Caco-2 (cell line): ENCODE measurements at regions not wholly inside any gene's neighbourhood (a gene's known extent, or its start where the extent isn't known, plus 50 kb on each side); places are given as distances from the start of the nearest gene placed in this dataset.

ENCODE experiments used
- BruUV-seq: library from RNA; stranded (reverse); fragments of 400-500 nt; replicated peaks from 2 replicates; lab custom pipeline; 2021; lab: Mats Ljungman, UMichigan
- CTCF ChIA-PET: fragments of 300-600 bp; sonication (Branson Sonifier 250); formaldehyde crosslinking; loops from one replicate; lab custom pipeline; 2022; ENCODE audit warnings: antibody characterized with exemption; lab: Charles Lee
- POLR2A ChIA-PET: fragments of 300-600 bp; sonication (Branson Sonifier 250); formaldehyde crosslinking; loops from one replicate; lab custom pipeline; 2022; ENCODE audit warnings: antibody characterized with exemption; lab: Charles Lee
- DNase-seq, 2 experiments: peaks; one replicate each; pipeline versions ENCODE4 v3.0.0 to v3.0.0-alpha.2; 2020 to 2022
- H3K27me3 ChIP-seq: replicated peaks from 2 replicates; pipeline ENCODE4 v1.6.0; 2011; ENCODE audit warnings: low read length; ENCODE audit not compliant: control insufficient read depth, insufficient read depth
- H3K36me3 ChIP-seq: 2 replicates; pipeline ENCODE4 v1.5.1; 2011; ENCODE audit warnings: low read length; ENCODE audit not compliant: control insufficient read depth, insufficient read depth
- H3K4me1 ChIP-seq: fragments of 250-450 bp; sonication (Bioruptor Pico); 2 replicates; pipeline ENCODE4 v1.5.1; 2020; ENCODE audit warnings: mild to moderate bottlenecking
- H3K4me3 ChIP-seq: 2 replicates; pipeline ENCODE4 v1.5.1; 2011; ENCODE audit warnings: low read depth, mild to moderate bottlenecking, control low read depth, low read length
- H3K9me3 ChIP-seq: fragments of 250-450 bp; sonication (Bioruptor Pico); 2 replicates; pipeline ENCODE4 v1.5.1; 2020; ENCODE audit warnings: mild to moderate bottlenecking, moderate library complexity
- H3K27ac Mint-ChIP-seq: one replicate; pipeline ENCODE4 v1.8.0; 2022; ENCODE audit warnings: mixed read lengths; ENCODE audit not compliant: unreplicated experiment
- H3K27me3 Mint-ChIP-seq: one replicate; pipeline ENCODE4 v1.8.0; 2022; ENCODE audit warnings: mixed read lengths; ENCODE audit not compliant: insufficient read depth, unreplicated experiment
- H3K36me3 Mint-ChIP-seq: one replicate; pipeline ENCODE4 v1.8.0; 2022; ENCODE audit warnings: mild to moderate bottlenecking, mixed read lengths; ENCODE audit not compliant: insufficient read depth, unreplicated experiment
- H3K4me1 Mint-ChIP-seq: one replicate; pipeline ENCODE4 v1.8.0; 2022; ENCODE audit warnings: low read depth, mixed read lengths; ENCODE audit not compliant: unreplicated experiment
- H3K4me3 Mint-ChIP-seq: one replicate; pipeline ENCODE4 v1.8.0; 2022; ENCODE audit warnings: mild to moderate bottlenecking, moderate library complexity, mixed read lengths; ENCODE audit not compliant: unreplicated experiment
- H3K9me3 Mint-ChIP-seq: one replicate; pipeline ENCODE4 v1.8.0; 2022; ENCODE audit warnings: mixed read lengths; ENCODE audit not compliant: unreplicated experiment
- CTCF ChIP-seq, 2 experiments: fragments of 200-600 bp in 1 of 2; IDR thresholded peaks; 1 replicate in 1 of 2; 2 replicates in 1 of 2; pipeline versions ENCODE4 v1.5.1 to v1.8.0; 2011 to 2022; ENCODE audit warnings: antibody characterized with exemption in 1 of 2, control low read depth in 1 of 2, inconsistent platforms in 1 of 2, low read depth in 1 of 2, low read length in 1 of 2, mild to moderate bottlenecking in 1 of 2, moderate library complexity in 1 of 2; ENCODE audit not compliant: insufficient read depth in 1 of 2, severe bottlenecking in 1 of 2, unreplicated experiment in 1 of 2
- intact Hi-C: fragments of 100-400 bp; cut with micrococcal nuclease; formaldehyde crosslinking; loops from one replicate; pipeline ENCODE4 v1.10.0; 2022; ENCODE audit not compliant: unreplicated experiment

GRCh38 chr3:23720885-23721284 lies 84.9 kb upstream of the UBE2E1 start:
- H3K9me3 Mint-ChIP-seq: peaks cover 10% of the 10 kb centered on the region
- no peak overlapping the region for H3K4me3 ChIP-seq
- H3K4me3 Mint-ChIP-seq: no peak overlapping the region
- DNase-seq: no peak
- H3K27me3 Mint-ChIP-seq: no peaks in the 10 kb centered on the region
- ChIA-PET CTCF (no interaction called here), POLR2A (no interaction called here)
- TF ChIP-seq CTCF (IDR thresholded peaks at IDR 0.05; ENCODE audit: insufficient read depth in 1 of 2, low read depth in 1 of 2, low read length in 1 of 2, severe bottlenecking in 1 of 2, unreplicated experiment in 1 of 2): no peak
- peaks cover 4% of the 10 kb centered on the region for H3K4me1 Mint-ChIP-seq
- no peaks in the 10 kb centered on the region for H3K36me3 ChIP-seq
- H3K36me3 Mint-ChIP-seq: no peaks in the 10 kb centered on the region
- no peaks in the 10 kb centered on the region for H3K9me3 ChIP-seq
- intact Hi-C loops: no loop called here
- H3K4me1 ChIP-seq: no peaks in the 10 kb centered on the region
- no peak overlapping the region for H3K27ac Mint-ChIP-seq
- BruUV-seq: no TSS peak
- no peaks in the 10 kb centered on the region for H3K27me3 ChIP-seq

- no peaks in the 10 kb centered on the region for H3K4me1 Mint-ChIP-seq
- peaks cover 10% of the 10 kb centered on the region for H3K9me3 Mint-ChIP-seq
- H3K27me3 Mint-ChIP-seq: no peaks in the 10 kb centered on the region
- Histone ChIP-seq H3K36me3 (no peaks in the 10 kb centered on the region), H3K4me1 (peaks cover 5% of the 10 kb centered on the region; the same call in 1 of the 2 replicates), H3K27me3 (no peaks in the 10 kb centered on the region), H3K9me3 (no peaks in the 10 kb centered on the region), H3K4me3 (no peak overlapping the region)
- ChIA-PET CTCF (no interaction called here), POLR2A (no interaction called here)
- no peak overlapping the region for H3K27ac Mint-ChIP-seq
- no peak for TF ChIP-seq CTCF (IDR thresholded peaks at IDR 0.05; ENCODE audit: insufficient read depth in 1 of 2, low read depth in 1 of 2, low read length in 1 of 2, severe bottlenecking in 1 of 2, unreplicated experiment in 1 of 2)
- H3K4me3 Mint-ChIP-seq: no peak overlapping the region
- BruUV-seq: no TSS peak
- no peak for DNase-seq
- intact Hi-C loops: no loop called here
- H3K36me3 Mint-ChIP-seq: peaks cover under 1% of the 10 kb centered on the region
Observed at GRCh38 chr3:23723141-23723540, 82.6 kb upstream of the UBE2E1 start.

- Histone ChIP-seq H3K4me1 (peaks cover 11% of the 10 kb centered on the region), H3K4me3 (no peak overlapping the region), H3K36me3 (no peaks in the 10 kb centered on the region), H3K27me3 (no peaks in the 10 kb centered on the region), H3K9me3 (no peaks in the 10 kb centered on the region)
- no TSS peak for BruUV-seq
- no peak overlapping the region for H3K4me3 Mint-ChIP-seq
- no peak for DNase-seq
- peaks cover 6% of the 10 kb centered on the region for H3K36me3 Mint-ChIP-seq
- peaks cover 8% of the 10 kb centered on the region for H3K4me1 Mint-ChIP-seq
- H3K27me3 Mint-ChIP-seq: no peaks in the 10 kb centered on the region
- TF ChIP-seq CTCF (IDR thresholded peaks at IDR 0.05; ENCODE audit: insufficient read depth in 1 of 2, low read depth in 1 of 2, low read length in 1 of 2, severe bottlenecking in 1 of 2, unreplicated experiment in 1 of 2): no peak
- H3K27ac Mint-ChIP-seq: no peak overlapping the region
- ChIA-PET POLR2A (no interaction called here), CTCF (no interaction called here)
- H3K9me3 Mint-ChIP-seq: peaks cover 10% of the 10 kb centered on the region
- intact Hi-C loops: no loop called here
Observed at GRCh38 chr3:23723930-23724329, 81.8 kb upstream of the UBE2E1 start.
